Upper lobe of left lung (tissue), 6 donors: ENCODE measurements at regions not wholly inside any gene's neighbourhood (a gene's known extent, or its start where the extent isn't known, plus 50 kb on each side); places are given as distances from the start of the nearest gene placed in this dataset.
A peak's percentile ranks its signal among the peaks of the same experiment; 100 is the strongest.
"Not testable (repeated sequence)": the region's sequence is repeated elsewhere in the genome, so short reads cannot be mapped to it uniquely, and the experiment has no call there.

ENCODE experiments used
- ATAC-seq, 2 donors: fragments of 200-7000 bp; cut with Tn5 transposase; one replicate each; pipeline ENCODE4 v1.9.1; 2022; ENCODE audit warnings: mild to moderate bottlenecking in 2 of 2, moderate library complexity in 2 of 2; ENCODE audit not compliant: low FRiP score in 2 of 2
- DNase-seq, 2 donors: peaks; one replicate each; pipeline ENCODE4 v3.0.0-alpha.2; 2019 to 2020
- H3K27ac ChIP-seq, 4 donors: fragments of 200-600 bp; sonication (generic); one replicate each; pipeline ENCODE4 v1.5.1; 2016 to 2019
- H3K27me3 ChIP-seq, 4 donors: fragments of 200-600 bp; sonication (generic); one replicate each; pipeline ENCODE4 v1.5.1; 2017 to 2019
- H3K36me3 ChIP-seq, 4 donors: fragments of 200-600 bp; sonication (generic); one replicate each; pipeline ENCODE4 v1.5.1; 2016 to 2019
- H3K4me1 ChIP-seq, 4 donors: fragments of 200-600 bp; sonication (generic); one replicate each; pipeline ENCODE4 v1.5.1; 2018 to 2019
- H3K4me3 ChIP-seq, 4 donors: fragments of 200-600 bp; sonication (generic); one replicate each; pipeline ENCODE4 v1.5.1; 2017 to 2019; ENCODE audit warnings: mild to moderate bottlenecking in 2 of 4, moderate library complexity in 1 of 4
- H3K9me3 ChIP-seq, 4 donors: fragments of 200-600 bp; sonication (generic); one replicate each; pipeline ENCODE4 v1.5.1; 2018 to 2019
- EP300 ChIP-seq, 4 donors: sonication (generic); formaldehyde crosslinking; IDR thresholded peaks; one replicate each; pipeline ENCODE4 v1.5.1; 2017; ENCODE audit warnings: antibody characterized with exemption in 4 of 4, control low read depth in 2 of 4
- POLR2A ChIP-seq, 4 donors: fragments of 450-650 bp; IDR thresholded peaks; one replicate each; pipeline ENCODE4 v1.5.1; 2016 to 2017; ENCODE audit warnings: antibody characterized with exemption in 4 of 4, mild to moderate bottlenecking in 2 of 4
- POLR2AphosphoS5 ChIP-seq, 2 donors: sonication (generic); formaldehyde crosslinking; IDR thresholded peaks; one replicate each; pipeline ENCODE4 v1.5.1; 2017; ENCODE audit warnings: antibody characterized with exemption in 2 of 2
- WGBS, 2 donors: methylation state at CpG; one replicate each; pipeline ENCODE4 v1.1.5; 2017 to 2018; 5-methylcytosine and 5-hydroxymethylcytosine counted together
- TF ChIP-seq, protein P1 (sequence below), 6 experiments: fragments of 450-650 bp in 4 of 6; fragments of 200-600 bp in 2 of 6; sonication (generic) in 2 of 6; IDR thresholded peaks; one replicate each; pipeline ENCODE4 v1.5.1; 2016 to 2019; ENCODE audit warnings: antibody characterized with exemption in 6 of 6
- donor health status: DM: no; HTN: no; CAD: no; lungs with moderate emphysema.
- donor health status: DM: no; HTN: yes; CAD: no; lungs with severe emphysema.

DNA sequence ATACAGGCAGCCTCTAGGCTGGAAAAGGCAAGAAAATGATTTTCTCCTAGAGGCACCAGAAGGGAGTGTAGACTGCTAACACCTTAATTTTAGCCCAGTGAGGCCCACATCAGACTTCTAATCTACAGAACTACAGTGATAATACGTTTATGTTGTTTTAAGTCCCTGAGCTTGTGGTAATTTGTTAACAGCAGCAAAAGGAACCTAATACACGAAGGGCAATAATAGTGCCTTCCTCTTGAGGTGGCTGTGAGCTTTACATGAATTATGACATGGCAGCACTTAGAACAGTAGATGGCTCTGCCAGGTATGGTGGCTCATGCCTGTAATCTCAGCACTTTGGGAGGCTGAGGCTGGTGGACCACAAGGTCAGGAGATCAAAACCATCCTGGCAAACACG lies 118.8 kb downstream of the ZNF664 start:
- no peak for DNase-seq
- Histone ChIP-seq H3K9me3 (no peaks in the 10 kb centered on the region), H3K27me3 (no peaks in the 10 kb centered on the region), H3K27ac (no peak overlapping the region), H3K4me1 (no peaks in the 10 kb centered on the region), H3K36me3 (no peaks in the 10 kb centered on the region), H3K4me3 (no peak overlapping the region)
- 80 to 90% methylated on average over 3 of the region's 3 CpGs for WGBS, 2 donors
- no peak for ATAC-seq
- TF ChIP-seq POLR2AphosphoS5 (IDR thresholded peaks at IDR 0.05) (no peak), EP300 (IDR thresholded peaks at IDR 0.05) (no peak), POLR2A (IDR thresholded peaks at IDR 0.05) (no peak)
- TF ChIP-seq, protein P1, sequence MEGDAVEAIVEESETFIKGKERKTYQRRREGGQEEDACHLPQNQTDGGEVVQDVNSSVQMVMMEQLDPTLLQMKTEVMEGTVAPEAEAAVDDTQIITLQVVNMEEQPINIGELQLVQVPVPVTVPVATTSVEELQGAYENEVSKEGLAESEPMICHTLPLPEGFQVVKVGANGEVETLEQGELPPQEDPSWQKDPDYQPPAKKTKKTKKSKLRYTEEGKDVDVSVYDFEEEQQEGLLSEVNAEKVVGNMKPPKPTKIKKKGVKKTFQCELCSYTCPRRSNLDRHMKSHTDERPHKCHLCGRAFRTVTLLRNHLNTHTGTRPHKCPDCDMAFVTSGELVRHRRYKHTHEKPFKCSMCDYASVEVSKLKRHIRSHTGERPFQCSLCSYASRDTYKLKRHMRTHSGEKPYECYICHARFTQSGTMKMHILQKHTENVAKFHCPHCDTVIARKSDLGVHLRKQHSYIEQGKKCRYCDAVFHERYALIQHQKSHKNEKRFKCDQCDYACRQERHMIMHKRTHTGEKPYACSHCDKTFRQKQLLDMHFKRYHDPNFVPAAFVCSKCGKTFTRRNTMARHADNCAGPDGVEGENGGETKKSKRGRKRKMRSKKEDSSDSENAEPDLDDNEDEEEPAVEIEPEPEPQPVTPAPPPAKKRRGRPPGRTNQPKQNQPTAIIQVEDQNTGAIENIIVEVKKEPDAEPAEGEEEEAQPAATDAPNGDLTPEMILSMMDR (IDR thresholded peaks at IDR 0.05), result no peak

DNA sequence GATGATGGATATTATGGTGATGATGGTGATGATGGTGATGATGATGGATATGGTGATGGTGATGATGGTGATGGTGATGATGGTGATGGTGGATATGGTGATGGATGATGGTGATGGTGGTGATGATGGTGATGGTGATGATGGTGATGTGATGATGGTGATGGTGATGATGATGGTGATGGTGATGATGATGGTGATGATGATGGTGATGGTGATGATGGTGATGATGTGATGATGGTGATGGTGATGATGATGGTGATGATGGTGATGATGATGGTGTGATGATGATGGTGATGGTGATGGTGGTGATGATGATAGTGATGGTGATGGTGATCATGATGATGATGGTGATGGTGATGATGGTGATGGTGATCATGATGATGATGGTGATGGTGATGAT lies 119.5 kb downstream of the ZNF664 start:
- not testable (repeated sequence) for H3K36me3 ChIP-seq, DNase-seq, ATAC-seq, H3K27me3 ChIP-seq, H3K27ac ChIP-seq, H3K9me3 ChIP-seq, H3K4me1 ChIP-seq, H3K4me3 ChIP-seq

DNA sequence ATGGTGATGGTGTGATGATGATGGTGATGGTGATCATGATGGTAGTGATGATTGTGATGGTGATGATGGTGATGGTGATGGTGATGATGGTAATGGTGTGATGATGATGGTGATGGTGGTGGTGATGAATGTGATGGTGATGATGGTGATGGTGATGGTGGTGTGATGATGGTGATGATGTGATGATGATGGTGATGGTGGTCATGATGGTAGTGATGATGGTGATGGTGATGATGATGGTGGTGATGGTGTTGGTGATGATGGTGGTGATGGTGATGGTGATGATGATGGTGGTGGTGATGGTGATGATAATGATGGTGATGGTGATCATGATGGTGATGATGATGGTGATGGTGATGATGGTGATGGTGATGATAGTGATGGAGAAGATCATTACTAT lies 120.3 kb downstream of the ZNF664 start:
- Histone ChIP-seq H3K27ac (no peak overlapping the region), H3K4me1 (no peaks in the 10 kb centered on the region), H3K36me3 (no peaks in the 10 kb centered on the region), H3K4me3 (no peak overlapping the region), H3K9me3 (no peaks in the 10 kb centered on the region), H3K27me3 (no peaks in the 10 kb centered on the region)
- no peak for DNase-seq
- no peak for TF ChIP-seq POLR2AphosphoS5 (IDR thresholded peaks at IDR 0.05)
- TF ChIP-seq, protein P1 (IDR thresholded peaks at IDR 0.05), result no peak
- no peak for ATAC-seq

DNA sequence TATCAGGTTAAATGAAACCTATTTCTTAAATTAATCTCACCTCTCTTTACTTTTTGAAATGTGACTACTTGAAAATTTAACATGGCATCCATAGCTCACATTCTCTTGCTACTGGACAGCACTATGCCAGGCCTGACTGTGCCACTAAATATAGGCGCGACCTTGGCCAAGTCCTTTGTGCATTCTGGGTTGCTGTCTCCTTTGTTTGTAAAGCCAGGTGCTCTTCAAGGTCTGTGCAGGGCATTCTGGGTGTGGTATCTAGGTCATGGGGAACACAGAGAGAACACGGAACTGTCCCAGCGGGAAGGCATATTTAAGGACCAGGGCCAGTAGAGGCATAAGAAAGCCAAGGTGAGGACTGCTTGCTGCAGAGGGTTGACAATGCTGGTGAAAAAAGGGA lies 121.2 kb downstream of the ZNF664 start:
- no peaks in the 10 kb centered on the region for H3K36me3 ChIP-seq

DNA sequence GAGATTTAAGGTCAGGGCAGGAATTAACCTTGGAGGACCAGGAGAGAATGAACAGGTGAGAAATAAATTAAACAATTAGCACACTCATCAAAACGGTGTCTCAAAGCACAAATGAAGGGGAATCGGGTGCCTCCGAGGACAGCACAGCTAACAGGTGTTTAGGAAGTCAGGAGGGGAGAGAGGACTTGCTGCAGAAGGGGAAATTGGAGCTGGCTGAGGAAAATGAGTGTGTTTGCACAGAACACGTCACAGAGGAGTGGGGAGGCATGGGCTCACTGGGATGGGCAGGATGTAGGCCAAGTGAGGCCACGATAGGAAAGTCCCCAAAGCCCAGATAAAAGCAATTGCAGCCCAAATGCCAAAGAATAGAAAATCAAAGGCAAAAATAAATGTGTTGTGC lies 121.7 kb downstream of the ZNF664 start:
- H3K36me3 ChIP-seq, result no peaks in the 10 kb centered on the region
- no peak overlapping the region for H3K4me3 ChIP-seq
- DNase-seq (no peak), ATAC-seq (no peak)
- H3K27ac ChIP-seq, result no peak overlapping the region
- TF ChIP-seq POLR2A (IDR thresholded peaks at IDR 0.05) (no peak), POLR2AphosphoS5 (IDR thresholded peaks at IDR 0.05) (no peak)
- TF ChIP-seq, protein P1 (IDR thresholded peaks at IDR 0.05), result no peak
- H3K27me3 ChIP-seq, result no peaks in the 10 kb centered on the region
- WGBS, 2 donors, result 22 to 36% methylated on average over 5 of the region's 5 CpGs
- H3K4me1 ChIP-seq, result no peaks in the 10 kb centered on the region
- no peaks in the 10 kb centered on the region for H3K9me3 ChIP-seq

More for the DNA sequence above, 121.2 kb downstream of the ZNF664 start:
- no peak for ATAC-seq
- H3K9me3 ChIP-seq, result no peaks in the 10 kb centered on the region
- H3K27me3 ChIP-seq, result no peaks in the 10 kb centered on the region
- H3K4me3 ChIP-seq, result no peak overlapping the region
- no peak for TF ChIP-seq POLR2AphosphoS5 (IDR thresholded peaks at IDR 0.05)
- TF ChIP-seq POLR2A (IDR thresholded peaks at IDR 0.05), result no peak
- no peak for TF ChIP-seq EP300 (IDR thresholded peaks at IDR 0.05)
- TF ChIP-seq, protein P1 (IDR thresholded peaks at IDR 0.05), result no peak
- no peak overlapping the region for H3K27ac ChIP-seq
- no peaks in the 10 kb centered on the region for H3K4me1 ChIP-seq
- WGBS, 2 donors, result 92 to 93% methylated on average over 4 of the region's 4 CpGs
- DNase-seq, result no peak

DNA sequence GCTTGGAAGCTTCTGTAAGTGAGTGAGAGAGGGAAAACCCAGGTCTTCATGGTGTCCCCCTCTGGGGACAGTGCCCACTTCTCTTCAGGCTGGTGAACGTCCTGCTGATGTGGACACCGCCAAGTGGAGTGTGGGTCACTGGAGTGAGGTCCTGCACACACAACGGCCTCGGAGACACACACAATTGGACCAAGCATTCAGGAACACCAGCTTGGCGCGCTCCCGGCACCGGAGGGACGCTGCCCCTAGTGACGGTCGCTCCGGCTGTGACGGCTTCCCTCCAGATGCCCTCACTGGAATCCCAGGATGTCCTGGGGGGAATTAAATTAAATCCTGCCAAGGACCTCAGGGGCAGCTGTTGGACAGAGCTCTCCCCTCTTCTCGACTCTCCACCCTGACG lies 123.1 kb downstream of the ZNF664 start:
- ATAC-seq (no peak), DNase-seq (peak in 1 of 2 donors; percentile 68)

More for the DNA sequence above, 123.1 kb downstream of the ZNF664 start:
- 94 to 98% methylated on average over 15 of the region's 15 CpGs for WGBS, 2 donors
- Histone ChIP-seq H3K27ac (no peak overlapping the region), H3K4me3 (no peak overlapping the region), H3K9me3 (no peaks in the 10 kb centered on the region), H3K36me3 (no peaks in the 10 kb centered on the region), H3K27me3 (no peaks in the 10 kb centered on the region), H3K4me1 (no peaks in the 10 kb centered on the region)
- no peak for TF ChIP-seq POLR2A (IDR thresholded peaks at IDR 0.05)
- TF ChIP-seq POLR2AphosphoS5 (IDR thresholded peaks at IDR 0.05), result no peak
- TF ChIP-seq, protein P1 (IDR thresholded peaks at IDR 0.05), result no peak
- TF ChIP-seq EP300 (IDR thresholded peaks at IDR 0.05), result no peak
